Left kidney (tissue), 1 donor: ENCODE measurements at regions not wholly inside any gene's neighbourhood (a gene's known extent, or its start where the extent isn't known, plus 50 kb on each side); places are given as distances from the start of the nearest gene placed in this dataset.
A peak's percentile ranks its signal among the peaks of the same experiment; 100 is the strongest.

Source experiments
- DNase-seq: peaks from one replicate; pipeline ENCODE4 v3.0.0-alpha.2; 2013

DNA sequence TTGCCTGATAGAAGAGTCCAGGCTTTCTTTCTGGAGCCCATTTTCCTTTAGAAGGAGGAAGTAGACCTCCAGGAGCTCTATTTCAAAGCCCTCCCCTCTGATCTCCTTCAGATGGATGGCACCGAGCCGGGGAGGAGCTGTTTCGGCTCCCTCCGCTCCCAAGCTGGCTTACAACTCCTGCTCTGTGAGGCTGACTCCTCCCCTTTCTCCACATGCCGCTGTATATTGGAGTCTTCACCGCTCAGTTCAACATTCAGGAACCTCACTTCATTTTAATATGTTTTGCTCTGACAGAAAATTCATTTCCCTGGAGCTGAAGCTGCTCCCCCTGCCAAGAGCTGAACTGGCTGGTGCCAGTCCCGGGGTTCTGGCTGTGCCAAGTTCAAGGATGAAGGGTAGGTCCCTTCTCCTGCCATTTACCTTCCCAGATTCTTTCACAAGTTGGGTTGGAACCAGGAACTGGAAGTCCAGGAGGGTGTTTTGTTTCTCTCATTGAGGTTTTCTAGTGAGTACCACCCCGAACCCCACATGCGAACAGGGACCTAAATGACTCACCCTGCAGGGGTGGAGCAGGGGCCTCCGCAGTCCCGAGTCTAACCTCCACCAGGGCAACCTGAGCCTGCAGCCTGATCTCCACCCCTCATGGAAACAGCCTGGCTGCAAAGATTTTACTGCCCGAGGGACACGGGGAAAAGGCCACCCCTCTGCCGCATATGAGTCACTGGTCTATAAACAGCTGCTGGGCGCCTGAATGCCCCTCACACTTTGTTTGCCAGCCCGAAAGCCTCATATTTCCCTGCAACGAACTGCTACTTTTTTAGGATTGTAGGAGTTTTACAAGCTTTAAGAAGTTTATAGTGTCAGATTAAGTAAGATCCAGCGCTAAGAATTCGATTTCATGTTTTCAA is 68.6 kb upstream of the FOXA2 start:
- peak; percentile 18 for DNase-seq

DNA sequence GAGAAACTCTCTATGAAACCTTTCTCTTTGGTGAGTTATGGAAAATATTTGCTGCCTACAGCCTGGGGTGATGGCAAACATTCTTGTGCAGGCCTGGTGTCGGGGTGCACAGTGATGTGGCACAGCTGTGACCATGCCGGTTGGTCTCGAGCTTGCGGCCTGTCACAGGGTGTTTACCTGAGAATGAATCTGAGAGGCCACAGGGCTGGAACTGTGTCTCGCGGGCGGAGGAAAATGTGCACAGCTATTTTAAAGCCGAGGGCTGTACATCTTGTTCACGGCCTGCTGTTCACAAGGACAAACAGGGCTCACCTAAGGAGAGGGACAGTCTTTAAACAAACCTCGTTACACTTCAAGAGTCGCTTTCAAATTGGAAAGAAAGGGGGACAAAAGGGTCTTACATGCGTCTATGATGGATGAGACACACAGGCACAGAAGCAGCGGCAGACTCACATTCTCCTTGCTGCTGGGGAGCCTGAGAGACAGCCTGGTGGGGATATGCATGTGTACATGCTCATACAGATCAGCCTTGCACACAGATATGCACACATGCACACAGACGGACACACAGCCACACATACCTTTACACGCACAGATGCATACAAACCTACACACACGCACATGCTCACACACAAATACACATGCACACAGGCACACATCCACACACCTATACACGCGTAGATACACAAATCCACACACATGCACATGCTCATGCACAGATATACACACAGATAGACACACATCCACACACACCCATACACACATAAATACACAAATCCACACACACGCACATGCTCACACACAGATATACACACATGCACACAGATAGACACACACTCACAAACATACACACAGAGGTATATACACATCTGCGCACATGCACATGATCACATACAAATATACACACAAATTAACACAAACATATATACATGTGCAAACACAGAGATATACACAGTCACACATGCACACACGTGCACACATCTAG is 69.6 kb upstream of the FOXA2 start:
- no peak for DNase-seq

DNA sequence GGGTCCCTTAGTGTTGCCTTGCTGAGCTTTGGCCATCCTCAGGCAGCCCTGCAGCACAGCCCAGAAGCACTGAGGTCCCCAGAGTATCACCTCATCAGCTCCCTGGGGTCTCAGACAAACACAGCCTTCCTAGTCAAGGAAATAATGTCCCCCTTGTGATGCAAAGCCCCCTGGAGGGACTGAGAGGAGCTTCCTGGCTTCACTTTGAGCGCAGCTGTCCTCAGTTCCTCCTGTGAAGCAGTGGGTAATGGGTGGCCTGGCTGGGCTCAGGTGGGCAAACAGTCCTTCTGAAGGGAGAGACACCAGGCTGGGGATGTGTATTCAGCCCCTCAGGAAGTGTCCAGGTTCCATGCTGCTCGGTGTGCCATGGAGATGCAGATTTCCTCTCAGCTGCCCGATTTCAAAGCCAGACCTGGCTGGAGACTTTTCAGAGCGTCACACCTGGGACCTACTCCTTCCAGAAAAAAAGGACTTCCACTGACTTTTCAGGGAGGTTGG is 79.2 kb upstream of the FOXA2 start:
- no peak for DNase-seq

DNA sequence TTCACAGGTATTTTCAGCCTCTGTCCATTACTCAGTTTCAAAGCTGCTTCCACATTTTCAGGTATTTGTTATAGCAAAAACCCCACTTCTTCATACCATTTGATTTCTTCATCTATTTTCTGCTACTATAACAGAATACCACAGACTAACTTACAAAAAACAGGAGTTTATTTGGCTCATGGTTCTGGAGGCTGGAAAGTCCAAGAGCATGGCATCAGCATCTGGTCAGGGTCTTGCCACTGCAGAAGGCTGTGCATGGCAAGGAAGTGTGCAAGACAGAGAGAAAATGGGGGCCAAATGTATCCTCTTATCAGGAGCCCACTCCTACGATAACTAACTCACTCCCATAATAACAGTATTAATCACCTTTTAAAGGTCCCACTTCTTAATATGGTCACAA is 82.8 kb upstream of the FOXA2 start:
- no peak for DNase-seq

DNA sequence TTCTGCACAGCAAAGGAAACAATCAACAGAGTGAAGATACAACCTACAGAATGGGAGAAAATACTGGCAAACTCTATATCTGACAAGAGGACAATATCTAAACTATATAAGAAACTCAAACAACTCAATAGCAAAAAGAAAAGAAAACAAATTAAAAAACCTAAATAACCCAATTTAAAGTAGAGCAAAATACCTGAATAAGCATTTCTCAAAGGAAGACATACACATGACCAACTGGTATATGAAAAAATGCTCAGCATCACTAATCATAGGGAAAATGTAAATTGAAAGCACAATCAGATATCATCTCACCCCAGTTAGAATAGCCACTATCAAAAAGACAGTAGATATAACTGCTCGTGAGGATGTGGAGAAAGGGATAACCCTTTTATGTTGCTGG is 87.8 kb upstream of the FOXA2 start:
- no peak for DNase-seq

DNA sequence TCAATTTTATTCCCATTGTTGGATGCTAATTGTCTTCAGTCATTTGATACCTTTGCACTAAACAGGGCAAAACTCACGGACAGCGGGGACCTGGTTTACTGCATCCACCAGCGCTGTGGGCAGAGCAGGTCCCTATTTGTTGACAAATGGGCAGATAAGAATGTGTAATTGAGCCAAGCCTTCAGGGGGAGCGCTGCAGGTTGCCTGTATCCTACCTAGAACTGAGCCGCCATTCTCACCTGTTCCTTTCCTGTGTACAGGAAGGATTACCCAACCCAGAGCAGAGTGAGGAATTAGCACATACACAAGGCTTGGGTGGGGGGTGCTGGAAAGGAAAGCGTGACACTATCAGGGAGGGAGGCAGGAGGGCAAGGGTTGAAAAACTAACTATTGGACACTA is 89.1 kb upstream of the FOXA2 start:
- DNase-seq = no peak

DNA sequence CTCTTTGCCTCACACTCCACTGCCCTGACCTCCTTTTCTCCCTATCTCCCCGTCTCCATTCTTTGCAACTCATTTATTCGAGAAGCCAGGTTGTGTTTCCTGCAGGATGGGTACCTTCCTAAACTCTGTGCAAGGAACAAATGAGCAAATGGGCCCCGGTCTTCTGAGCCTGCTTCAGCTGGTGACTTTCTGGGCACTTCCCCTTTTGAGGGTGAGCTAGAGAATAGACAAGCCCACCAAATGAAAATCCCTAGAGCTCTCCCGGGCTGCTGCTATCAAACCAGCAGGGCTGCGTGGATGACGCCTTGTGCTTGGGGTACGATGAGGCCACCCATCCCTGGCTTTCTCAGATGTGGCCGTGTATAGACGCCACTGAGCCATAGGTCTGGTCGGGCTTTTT is 91.0 kb upstream of the FOXA2 start:
- no peak for DNase-seq

DNA sequence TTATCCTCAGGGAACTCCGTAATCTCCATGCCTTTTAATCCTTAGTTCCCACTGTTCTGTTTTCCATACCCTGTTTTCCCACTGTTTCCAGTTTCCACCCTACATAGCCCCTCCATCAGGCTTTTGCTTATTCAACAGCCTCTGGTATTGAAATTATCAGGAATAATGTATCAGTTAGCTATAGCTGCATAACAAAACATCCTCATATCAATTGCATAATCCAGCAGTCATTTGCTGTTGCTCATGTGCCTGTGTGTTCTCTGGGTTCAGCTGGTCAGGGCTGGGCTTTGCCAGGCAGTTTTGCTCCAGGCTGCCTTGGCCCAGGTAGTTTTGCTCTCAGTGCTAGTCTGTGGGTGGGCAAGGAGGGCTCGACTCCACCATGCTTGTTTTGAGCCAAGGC is 94.3 kb upstream of the FOXA2 start:
- DNase-seq = no peak

DNA sequence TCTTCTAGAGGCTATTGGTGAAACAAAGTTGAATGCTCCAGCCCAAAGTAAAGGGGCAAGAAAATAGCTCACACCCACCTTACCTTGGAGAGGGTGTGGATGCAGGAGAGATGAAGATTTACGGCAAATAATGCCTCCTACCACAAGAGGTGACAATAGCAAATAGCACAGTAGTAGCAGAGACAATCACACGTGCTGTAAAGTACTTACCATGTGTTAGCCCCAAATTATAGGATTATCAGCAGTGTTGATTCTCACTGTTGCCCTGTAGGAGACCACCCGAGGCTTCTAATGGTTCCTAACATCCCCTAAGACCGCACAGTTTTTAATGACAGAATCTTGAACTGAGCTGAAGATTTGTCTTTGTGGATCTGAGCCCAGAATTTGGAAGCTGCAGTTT is 94.8 kb upstream of the FOXA2 start:
- no peak for DNase-seq

DNA sequence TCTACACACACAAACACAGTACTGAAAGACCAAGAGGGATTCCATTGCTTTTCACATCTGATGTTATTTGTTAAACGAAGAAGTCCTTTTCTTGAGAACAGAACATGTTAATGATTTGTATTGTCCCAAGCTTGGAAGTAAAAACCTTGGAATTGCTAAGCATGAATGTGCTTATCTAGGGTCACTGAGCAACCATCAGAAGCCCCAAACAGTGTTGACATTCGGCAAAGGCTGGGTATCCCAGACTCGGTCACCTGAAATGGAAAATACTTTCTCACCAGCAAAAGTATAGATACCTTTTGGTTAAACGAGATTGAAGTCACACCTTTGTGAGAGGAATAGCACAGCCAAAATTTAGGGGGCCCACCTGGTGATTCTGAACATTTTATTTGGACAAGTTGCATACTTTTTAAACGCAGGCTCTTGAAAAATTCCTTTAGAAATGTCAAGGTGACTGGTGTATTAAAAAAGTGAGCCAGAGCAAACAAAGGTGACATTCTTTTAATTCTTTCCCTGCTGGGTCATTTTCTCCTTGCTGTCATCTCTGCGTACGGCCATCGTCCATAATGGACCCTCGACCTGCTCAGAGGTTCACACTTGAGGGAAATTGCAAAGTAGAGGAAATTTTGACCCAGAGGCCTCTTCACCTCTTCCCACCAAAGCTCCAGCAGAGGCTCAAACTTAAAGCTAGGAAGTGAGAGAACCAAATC is 95.8 kb upstream of the FOXA2 start:
- no peak for DNase-seq

DNA sequence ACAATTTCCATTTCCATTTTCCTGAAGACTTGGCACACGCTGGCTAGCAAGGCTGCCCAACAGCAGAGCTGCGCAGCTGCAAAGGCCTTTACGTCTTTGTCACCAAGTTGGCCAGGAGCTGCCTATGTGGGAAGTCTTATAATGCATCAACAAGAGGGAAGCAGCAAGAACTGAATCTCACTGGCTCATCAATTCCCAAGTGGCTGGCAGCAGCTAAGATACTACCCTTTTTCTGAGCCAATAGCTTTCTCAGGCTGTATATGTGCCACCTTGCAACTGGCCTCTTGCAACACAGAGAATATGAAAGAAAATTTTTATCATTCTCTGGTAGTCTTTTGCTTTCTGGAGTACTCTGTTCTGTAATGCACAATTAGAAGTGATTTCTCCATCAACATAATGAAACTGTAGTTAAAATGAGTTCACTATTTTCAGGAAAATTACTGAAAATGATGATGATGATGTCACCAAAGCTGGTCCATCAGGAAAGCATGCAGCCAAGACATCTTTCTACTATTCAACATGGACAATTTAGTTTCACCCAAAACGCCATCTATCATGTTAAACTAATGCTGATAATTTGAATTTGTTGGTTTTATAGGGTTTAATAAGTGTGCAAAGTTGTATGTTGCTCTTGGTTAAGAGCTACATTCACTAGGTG is 97.3 kb upstream of the FOXA2 start:
- DNase-seq = no peak

DNA sequence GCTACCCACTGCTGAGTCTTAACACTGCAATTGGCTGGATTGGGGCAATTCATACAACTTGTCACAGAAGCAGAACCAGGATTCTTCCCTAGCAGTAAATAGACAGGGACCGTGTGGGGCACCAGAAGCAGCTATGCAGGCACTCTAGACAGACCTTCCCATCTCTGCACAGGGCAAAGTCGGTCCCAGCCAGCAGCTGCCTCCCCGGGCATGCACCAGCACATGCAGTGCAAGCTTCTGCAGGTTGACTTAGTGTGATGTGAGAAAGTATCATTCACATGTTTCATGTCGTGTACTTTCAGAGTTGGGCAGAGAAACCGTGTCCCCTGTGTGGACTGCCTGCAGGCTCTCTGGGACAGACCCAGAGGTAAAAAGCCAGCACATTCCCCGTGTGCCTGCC is 98.0 kb upstream of the FOXA2 start:
- DNase-seq = no peak

DNA sequence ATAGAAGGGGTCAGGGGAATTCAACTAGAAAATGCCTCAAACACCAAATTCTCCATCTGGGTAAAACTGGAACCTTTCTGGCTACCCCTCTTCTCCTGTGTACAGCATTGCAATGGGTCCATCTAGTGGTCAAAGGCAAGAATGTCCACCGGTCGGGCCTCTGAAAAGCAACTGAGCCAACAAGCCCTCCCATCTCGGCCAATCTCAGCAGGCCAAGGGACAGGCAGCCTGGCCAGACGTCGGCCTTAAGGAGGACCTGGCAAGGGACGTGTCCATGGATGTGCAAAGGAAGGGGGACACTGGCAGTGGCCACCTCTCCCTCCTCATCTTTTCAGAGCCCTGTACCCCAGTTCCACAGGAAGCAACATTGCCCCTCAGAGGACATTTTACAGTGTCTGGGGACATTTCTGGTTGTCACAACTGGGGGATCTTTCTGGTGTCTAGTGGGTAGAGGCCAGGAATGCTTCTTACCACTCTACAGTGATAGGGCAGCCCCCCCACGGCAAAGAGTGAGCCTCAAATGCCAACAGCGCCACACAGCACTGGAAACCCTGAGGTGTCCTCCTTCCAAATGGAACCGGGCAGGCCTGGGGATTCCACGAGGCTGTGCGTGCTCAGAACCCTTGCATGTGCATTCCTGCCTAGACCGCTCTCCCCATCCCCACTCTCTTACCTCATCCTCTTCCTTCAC is 99.8 kb upstream of the FOXA2 start:
- peak; percentile 74 for DNase-seq

DNA sequence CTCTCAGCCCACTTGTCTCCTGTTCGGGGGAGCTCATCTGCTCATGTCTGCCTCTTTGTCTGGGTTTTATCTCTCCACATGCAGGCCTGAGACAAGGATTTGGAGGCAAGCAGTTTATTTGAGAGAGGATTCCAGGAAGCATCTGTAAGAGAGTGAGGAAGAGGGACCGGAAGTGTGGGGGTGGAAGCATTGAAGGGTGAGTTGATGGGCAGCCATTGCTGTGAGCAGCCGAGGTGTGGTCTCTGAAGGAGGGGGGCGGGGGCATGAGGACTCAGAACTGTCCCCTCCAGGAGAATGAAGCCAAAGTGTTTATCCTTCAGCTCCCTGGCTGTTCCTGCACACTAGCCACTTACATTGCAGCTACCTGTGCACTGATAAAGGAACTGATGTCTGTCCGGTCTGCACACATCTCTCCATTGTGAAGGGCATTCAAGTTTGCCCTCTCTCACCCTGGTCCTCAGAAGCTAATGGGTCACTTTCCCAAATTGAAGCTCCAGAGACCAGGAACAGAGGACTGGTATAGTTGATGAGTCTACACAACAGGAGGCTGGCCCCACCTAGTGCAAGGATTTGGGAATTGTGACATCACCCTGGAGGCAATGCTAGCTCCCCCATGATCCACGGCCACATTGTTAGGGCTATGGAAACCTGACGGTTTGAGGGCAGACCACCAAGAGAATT is 100.5 kb upstream of the FOXA2 start:
- DNase-seq = no peak

DNA sequence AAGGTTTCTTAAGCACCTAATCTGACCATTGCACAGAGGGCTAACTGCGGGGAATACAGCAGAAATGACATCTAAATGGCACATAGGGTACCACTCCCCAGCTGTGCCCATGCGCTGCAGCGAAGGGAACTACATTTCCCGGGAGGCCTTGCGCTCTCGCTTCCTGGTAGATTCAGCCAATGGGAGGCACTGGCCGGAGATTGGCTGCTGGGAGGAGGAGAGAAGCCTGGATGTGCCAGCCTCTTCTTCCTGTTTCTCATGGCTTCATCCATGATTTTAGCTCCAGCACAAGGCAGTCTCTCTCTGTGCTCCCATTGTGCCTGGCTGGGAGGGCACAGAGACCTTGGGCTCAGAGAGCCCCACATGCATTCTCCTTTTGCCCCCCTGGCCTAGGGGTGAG is 101.7 kb upstream of the FOXA2 start:
- peak; percentile 31 for DNase-seq

DNA sequence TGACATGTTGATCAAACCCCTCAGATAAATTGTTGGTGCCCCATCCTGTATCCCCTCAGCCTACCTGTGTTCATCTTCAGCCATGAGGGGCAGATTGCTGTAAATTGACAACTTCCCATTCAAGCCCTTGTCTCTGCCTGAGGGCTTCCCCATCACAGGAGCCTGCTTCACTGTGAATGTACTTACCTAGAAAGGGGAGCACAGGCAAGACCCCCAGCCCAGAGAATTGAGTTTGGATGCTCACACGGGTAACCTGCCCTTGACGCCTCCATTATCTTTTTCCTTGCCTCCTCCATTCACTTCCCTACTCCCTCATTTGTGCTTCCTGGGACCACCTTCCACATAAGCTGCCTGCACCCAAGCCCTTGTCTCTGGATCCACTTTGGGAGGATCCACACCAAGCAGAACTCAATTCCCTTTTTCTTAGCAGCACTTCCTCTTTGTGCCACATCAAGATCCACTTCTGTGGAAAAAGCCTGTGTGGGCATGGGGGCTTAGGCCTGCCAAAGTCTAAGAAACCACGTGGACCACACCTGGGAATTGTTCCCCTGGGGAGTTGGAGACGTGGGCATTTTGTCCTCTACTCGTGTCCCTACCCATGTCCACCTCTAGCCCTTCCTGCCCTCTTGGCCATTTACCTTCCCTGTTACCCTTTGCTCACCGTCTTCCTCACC is 103.4 kb upstream of the FOXA2 start:
- DNase-seq = no peak

DNA sequence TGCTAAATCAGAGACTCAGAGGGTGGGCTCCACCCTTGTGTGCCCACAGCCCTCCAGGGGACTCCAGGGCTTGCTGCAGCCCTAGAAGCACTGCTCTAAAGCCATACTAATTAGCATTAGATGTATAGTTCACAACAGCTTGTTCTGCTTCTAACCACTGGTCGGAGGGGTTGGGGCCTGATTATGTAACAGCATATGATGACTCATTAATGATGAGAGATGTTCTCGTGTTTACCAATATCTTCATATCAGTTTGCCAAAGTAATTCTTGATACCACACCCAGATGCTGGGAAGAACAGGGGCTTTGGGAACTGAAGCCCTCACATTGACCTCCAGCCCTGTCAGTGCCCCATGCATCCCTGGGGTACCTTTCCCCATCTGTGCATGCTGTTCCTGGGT is 104.1 kb upstream of the FOXA2 start:
- no peak for DNase-seq

DNA sequence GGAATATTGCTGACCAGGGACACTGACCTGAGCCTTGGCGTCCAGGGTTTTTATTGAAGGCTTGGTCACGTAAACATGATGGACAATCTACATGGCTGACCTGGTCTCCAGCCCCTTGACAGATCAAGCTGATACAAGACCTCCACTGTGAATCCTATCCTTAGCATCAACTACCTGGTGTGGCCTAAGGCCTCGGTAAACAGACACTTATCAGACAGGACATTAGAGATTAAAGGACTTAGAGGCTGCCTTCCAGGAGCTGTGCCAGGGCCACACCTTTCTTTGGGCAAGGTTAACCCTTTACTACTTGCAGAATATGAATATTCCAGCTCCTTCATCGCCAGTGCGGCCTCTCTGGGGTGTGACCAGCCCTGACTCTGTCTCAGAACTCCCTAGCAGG is 104.9 kb upstream of the FOXA2 start:
- DNase-seq = no peak

DNA sequence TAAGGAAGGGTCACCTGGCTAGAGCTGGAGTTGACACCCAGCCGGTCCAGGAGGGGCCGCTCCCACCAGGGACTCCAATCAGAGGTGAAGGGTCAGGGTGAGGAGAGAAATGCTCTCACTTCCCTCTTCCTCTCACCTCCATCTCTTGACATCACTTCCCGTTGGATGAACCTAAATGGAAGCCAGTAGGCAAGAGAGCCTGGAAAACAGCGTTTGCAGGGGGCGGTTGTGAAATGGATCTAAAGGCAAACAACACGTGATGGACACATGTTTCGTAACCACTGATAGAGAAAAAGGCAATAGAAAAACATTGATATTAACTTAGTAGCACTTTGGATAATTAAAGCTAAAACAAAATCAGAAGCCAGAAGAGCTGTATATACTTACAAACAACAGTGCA is 105.6 kb upstream of the FOXA2 start:
- DNase-seq = no peak

DNA sequence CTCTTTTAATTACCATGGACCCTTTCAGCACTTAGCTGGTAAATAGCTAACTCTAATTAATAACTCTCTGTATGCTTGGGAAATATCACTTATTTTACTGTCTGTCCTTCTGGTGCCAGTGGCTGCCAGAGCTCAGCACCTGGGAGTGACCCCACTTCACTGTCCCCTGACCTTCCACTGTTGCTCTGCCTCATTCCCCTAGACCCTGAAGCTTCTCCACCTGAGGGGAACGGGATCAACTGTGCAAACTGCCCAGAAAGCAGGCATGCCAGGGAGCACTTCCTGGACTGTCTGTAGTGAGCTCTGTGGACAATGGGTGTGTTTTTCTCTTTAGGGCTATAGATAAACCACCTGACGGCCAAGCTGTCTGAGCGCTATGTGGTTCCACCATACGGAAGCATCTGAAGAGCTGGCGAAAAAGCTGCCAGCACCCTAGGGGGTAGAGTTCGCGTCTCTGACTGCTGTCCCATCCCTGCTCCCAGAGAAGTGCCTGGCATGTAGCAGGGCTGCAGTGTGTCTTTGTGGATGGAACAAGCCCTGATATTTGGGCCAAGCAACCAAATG is 106.3 kb upstream of the FOXA2 start:
- DNase-seq = no peak
